ENCODE measurements at regions not wholly inside any gene's neighbourhood (a gene's known extent, or its start where the extent isn't known, plus 50 kb on each side); places are given as distances from the start of the nearest gene placed in this dataset.

DNA sequence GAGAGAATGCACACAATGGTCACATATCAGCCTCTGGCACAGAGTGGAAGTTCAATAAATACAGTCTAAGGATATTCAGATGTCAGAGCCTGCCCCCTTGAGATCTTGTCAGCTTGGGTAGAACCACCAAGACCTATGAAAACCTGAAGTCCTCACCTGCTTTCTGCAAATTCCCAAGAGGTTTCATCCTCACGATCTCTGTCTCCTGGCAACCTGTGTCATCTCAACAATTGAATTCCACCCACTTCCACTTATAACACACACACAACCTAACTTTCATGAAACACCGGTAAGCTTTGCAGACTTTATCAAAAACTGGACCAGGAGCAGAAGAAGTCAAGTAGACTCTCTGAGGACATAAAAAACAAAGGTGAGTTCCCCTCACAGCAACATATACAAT, 151.6 kb upstream of the SLC30A5 start:
- DNase-seq (ENCODE audit: low spot score): no peak

DNA sequence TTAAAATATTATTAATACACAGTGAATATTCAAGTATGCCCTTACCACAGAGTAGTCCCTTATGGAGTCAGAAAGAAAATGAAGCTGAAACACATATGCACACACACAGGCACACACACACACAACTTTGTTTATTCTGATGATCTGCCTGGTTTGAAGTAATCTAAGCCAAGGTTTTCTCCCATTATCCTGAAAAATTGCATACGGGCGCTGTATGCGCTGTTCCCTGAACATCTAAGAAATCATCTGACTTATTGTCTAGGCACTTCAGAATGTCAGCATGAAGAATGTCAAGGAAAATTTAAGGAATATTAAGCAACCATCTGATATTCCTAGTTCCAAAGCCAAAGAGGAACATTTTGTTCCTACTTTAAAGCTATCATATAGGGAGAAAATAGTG, 147.1 kb upstream of the SLC30A5 start:
- no peak for DNase-seq (ENCODE audit: low spot score)

DNA sequence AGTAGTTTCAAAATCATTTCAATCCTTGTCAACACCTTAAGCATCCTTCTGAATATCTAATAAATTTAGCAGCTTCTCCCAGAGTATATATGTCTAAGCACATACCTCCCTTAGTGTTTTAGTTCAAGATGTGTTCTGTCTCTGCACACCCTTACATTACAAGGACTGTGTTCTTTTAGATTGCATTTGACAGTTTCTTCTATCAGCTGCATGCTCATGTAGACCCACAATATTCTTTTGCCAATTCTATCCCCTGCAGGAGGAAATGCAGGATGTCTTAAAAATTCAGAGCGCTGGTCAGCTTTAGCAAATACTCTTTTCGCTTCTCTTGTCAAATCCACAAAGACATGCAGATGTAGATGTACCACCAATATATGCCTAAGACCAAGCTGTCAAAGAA, 145.8 kb upstream of the SLC30A5 start:
- no peak for DNase-seq (ENCODE audit: low spot score)

DNA sequence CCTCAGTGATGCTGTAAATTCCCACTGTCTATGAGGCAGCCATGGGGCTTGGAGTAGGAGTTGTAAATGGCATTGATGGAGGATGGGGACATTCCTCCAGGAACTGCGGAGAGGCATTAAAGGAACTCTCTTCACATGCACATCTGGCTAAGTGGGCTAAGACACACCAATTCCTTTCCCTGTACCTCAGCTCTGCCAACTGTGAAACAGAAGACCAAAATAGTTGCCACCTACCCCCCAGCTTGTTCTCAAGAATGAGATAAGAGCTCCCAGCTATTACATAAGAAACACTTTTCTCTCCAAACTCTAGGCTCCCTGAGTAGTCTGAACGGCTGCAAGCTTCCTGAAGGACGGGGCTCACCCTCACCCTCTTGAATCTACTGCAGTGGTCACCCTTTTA, 144.6 kb upstream of the SLC30A5 start:
- DNase-seq (ENCODE audit: low spot score): no peak

GRCh38 chr5:68949711-68950110, 144.1 kb upstream of the SLC30A5 start:
- no peak for DNase-seq (ENCODE audit: low spot score)

DNA sequence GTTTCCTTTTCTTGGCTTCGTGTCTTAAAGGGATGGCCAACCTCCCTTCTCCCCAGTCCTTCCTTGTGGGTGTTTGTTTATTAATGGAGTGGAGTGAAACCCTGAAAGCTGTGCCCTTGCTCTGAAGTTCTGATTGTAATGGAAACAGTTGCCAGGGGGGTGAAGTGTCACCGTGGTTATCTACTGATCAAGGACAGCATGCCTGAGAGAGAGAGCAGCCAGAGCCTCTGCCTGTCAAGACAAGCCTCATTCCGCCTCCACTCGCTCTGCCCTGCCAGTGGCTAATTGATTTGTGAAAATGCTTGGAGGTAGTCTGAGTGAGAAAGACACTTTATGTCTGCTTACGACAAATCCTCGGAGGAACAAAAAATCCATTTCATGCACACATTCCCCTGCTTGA, 143.7 kb upstream of the SLC30A5 start:
- no peak for DNase-seq (ENCODE audit: low spot score)

GRCh38 chr5:68950930-68951329, 142.9 kb upstream of the SLC30A5 start:
- DNase-seq (ENCODE audit: low spot score): no peak

- DNase-seq (ENCODE audit: low spot score): no peak
Measured at GRCh38 chr5:68953231-68953874, 140.5 kb upstream of the SLC30A5 start.

- no peak for DNase-seq (ENCODE audit: low spot score)
Measured at GRCh38 chr5:68953875-68954617, 139.8 kb upstream of the SLC30A5 start.

- no peak for DNase-seq (ENCODE audit: low spot score)
Measured at GRCh38 chr5:68954618-68954910, 139.2 kb upstream of the SLC30A5 start.

DNA sequence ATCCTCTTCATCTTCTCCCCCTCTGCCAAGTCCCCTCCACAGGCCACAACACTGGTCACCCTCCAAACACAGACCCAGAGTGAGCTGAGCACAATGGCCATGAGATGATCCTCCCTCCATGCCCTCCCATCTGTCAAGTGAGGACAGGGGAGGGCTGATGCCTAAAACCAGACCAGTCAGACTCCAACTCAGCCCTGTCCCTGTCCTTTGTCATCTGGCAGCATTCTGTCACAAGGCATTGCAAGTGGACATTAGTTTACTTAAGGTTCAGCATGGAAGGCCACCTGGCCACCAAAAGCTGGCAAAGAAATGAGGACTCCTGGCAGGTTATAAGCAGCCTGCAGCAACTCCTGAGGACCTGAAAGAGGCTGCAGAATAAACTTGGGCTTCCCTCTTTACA, 136.2 kb upstream of the SLC30A5 start:
- no peak for DNase-seq (ENCODE audit: low spot score)

DNA sequence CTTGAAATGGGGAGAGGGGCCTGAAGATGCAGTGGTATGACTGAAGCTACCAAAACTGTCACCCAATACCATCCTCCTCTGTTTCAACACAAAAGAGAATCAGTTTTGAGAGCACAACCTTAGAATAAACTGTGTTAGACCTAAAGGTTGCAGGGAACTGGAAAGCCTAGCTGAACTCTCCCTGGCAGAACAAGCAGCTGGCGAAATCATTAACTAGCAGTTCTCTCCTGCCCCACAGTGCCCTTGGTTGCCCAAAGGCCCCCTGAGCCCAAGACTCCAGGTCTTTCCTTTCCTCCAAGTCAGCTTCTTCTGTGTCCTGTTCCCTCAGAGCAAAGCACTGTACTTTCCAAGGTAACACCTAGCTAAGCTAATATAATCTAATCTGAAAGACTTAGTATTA, 135.4 kb upstream of the SLC30A5 start:
- no peak for DNase-seq (ENCODE audit: low spot score)

DNA sequence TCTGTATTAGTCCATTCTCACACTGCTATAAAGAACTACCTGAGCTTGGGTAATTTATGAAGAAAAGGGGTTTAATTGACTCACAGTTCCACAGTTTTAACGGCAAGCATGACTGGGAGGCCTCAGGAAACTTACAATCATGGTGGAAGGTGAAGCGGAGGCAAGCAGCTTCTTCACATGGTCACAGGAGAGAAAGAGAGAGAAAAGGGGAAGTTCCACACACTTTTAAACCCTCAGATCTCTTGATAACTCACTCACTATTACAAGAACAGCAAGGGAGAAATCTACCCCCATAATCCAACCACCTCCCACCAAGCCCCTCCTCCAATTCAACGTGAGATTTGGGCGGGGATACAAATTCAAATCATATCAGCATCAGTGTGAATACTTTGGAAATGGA, 133.4 kb upstream of the SLC30A5 start:
- DNase-seq (ENCODE audit: low spot score): no peak

GRCh38 chr5:68960961-68961360, 132.9 kb upstream of the SLC30A5 start:
- no peak for DNase-seq (ENCODE audit: low spot score)

- DNase-seq (ENCODE audit: low spot score): no peak
Measured at GRCh38 chr5:68961762-68962161, 132.1 kb upstream of the SLC30A5 start.

GRCh38 chr5:68962757-68963484, 130.9 kb upstream of the SLC30A5 start:
- DNase-seq (ENCODE audit: low spot score): peak; percentile 60

DNA sequence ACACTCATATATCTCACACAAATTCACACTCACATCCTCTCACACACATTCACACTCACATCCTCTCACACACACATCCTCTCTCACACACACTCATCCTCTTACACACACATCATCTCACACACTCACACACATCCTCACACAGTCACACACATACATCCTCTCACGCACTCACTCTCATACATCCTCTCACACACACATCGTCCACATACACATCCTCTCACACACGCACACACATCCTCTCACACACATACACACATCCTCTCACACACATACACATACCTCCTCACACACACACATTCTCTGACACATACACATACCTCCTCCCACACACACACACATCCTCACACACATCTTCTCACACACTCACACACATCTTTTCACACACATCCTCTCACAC, 129.1 kb upstream of the SLC30A5 start:
- no peak for DNase-seq (ENCODE audit: low spot score)

- DNase-seq (ENCODE audit: low spot score): no peak
Measured at GRCh38 chr5:68965926-68966325, 127.9 kb upstream of the SLC30A5 start.

GRCh38 chr5:68966596-68966995, 127.2 kb upstream of the SLC30A5 start:
- no peak for DNase-seq (ENCODE audit: low spot score)

GRCh38 chr5:68968429-68968828, 125.4 kb upstream of the SLC30A5 start:
- DNase-seq (ENCODE audit: low spot score): no peak

GRCh38 chr5:68970617-68971016, 123.2 kb upstream of the SLC30A5 start:
- DNase-seq (ENCODE audit: low spot score): no peak

- no peak for DNase-seq (ENCODE audit: low spot score)
Measured at GRCh38 chr5:68973696-68974095, 120.1 kb upstream of the SLC30A5 start.

DNA sequence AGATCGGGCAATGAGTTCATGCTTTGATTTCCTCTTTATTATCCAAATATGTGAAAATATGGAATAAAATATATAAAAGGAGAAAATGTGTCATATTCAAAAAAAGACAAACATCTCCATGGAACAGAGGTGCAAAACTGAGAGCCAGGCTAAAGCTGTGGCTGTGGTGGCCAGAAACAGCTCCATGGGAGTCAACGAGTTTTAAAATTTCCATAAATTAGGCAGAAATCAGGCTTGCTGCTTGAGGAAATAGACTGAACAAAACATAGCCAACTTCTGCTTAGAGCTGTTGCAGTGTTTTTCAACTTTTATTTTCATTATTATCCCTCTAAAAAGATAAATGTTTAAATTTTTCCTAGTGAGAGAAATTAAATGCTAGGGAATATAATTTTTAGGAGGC, 110.8 kb upstream of the SLC30A5 start:
- no peak for DNase-seq (ENCODE audit: low spot score)

DNA sequence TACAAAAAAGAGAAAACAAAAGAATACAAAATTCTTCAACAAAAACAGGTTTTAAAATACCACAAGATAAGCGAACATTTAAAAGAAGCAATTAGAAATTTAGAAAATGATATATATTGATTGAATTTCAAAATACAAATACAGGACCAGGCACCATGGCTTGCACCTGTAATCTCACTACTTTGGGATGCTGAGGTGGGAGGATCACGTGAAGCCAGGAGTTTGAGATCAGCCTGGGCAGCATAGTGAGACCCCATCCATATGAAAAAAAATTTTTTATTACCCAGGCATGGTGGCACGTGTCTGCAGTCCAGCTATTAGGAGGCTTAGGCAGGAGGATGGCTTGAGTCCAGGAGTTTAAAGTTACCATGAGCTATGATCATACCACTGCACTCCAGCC, 109.9 kb upstream of the SLC30A5 start:
- DNase-seq (ENCODE audit: low spot score): no peak

Data from HuH-7 (cell line).